ENCODE measurements at regions not wholly inside any gene's neighbourhood (a gene's known extent, or its start where the extent isn't known, plus 50 kb on each side); places are given as distances from the start of the nearest gene placed in this dataset.

- WGBS (ENCODE audit: insufficient coverage) = 42% methylated on average over 3 of the region's 4 CpGs
- no peak for DNase-seq
- TF ChIP-seq CTCF (IDR thresholded peaks at IDR 0.05) = no peak
- Mint-ChIP-seq H3K27me3 (ENCODE audit: low read depth in 2 of 2) (no peaks in the 10 kb centered on the region), H3K36me3 (no peaks in the 10 kb centered on the region), H3K4me3 (no peak overlapping the region), H3K27ac (no peak overlapping the region), H3K4me1 (no peaks in the 10 kb centered on the region), H3K9me3 (peaks cover 0 to 7% of the 10 kb centered on the region in 2 donors)
- no peaks in the 10 kb centered on the region for H3K36me3 ChIP-seq (ENCODE audit: control insufficient read depth, insufficient read depth, low read length)
- ATAC-seq = no peak
- H3K9me3 ChIP-seq (ENCODE audit: control insufficient read depth, insufficient read depth, low read length) = peaks cover 4% of the 10 kb centered on the region
- H3K4me1 ChIP-seq (ENCODE audit: control insufficient read depth, insufficient read depth, low read length) = no peaks in the 10 kb centered on the region
- H3K27ac ChIP-seq (ENCODE audit: low read length) = no peak overlapping the region
- intact Hi-C loops (cut with micrococcal nuclease) = no loop called here
- H3K27me3 ChIP-seq (ENCODE audit: control insufficient read depth, insufficient read depth, low read length) = no peaks in the 10 kb centered on the region
- H3K4me3 ChIP-seq (ENCODE audit: low read length) = no peak overlapping the region
Measured at GRCh38 chr7:41010967-41011366, 691.9 kb downstream of the INHBA start.

GRCh38 chr7:41010418-41010817 is 692.5 kb downstream of the INHBA start:
- no peak overlapping the region for H3K27ac Mint-ChIP-seq

GRCh38 chr7:41007811-41008210 is 695.1 kb downstream of the INHBA start:
- 94% methylated on average over 2 of the region's 3 CpGs for WGBS (ENCODE audit: insufficient coverage)
- H3K27ac ChIP-seq (ENCODE audit: low read length) = no peak overlapping the region
- no peaks in the 10 kb centered on the region for H3K36me3 Mint-ChIP-seq
- H3K4me3 Mint-ChIP-seq = no peak overlapping the region
- no peak overlapping the region for H3K27ac Mint-ChIP-seq
- intact Hi-C loops (cut with micrococcal nuclease) = no loop called here
- no peaks in the 10 kb centered on the region for H3K27me3 ChIP-seq (ENCODE audit: control insufficient read depth, insufficient read depth, low read length)
- H3K27me3 Mint-ChIP-seq (ENCODE audit: low read depth in 2 of 2) = no peaks in the 10 kb centered on the region
- no peaks in the 10 kb centered on the region for H3K36me3 ChIP-seq (ENCODE audit: control insufficient read depth, insufficient read depth, low read length)
- TF ChIP-seq CTCF (IDR thresholded peaks at IDR 0.05) = no peak
- no peaks in the 10 kb centered on the region for H3K4me1 Mint-ChIP-seq
- H3K9me3 ChIP-seq (ENCODE audit: control insufficient read depth, insufficient read depth, low read length) = peaks cover 4% of the 10 kb centered on the region
- DNase-seq = no peak
- peaks cover 0 to 4% of the 10 kb centered on the region in 2 donors for H3K9me3 Mint-ChIP-seq
- no peak overlapping the region for H3K4me3 ChIP-seq (ENCODE audit: low read length)
- H3K4me1 ChIP-seq (ENCODE audit: control insufficient read depth, insufficient read depth, low read length) = no peaks in the 10 kb centered on the region
- ATAC-seq = no peak

More at GRCh38 chr7:41010418-41010817, 692.5 kb downstream of the INHBA start:
- H3K4me3 Mint-ChIP-seq = no peak overlapping the region
- no peak overlapping the region for H3K27ac ChIP-seq (ENCODE audit: low read length)
- H3K27me3 ChIP-seq (ENCODE audit: control insufficient read depth, insufficient read depth, low read length) = no peaks in the 10 kb centered on the region
- H3K4me1 ChIP-seq (ENCODE audit: control insufficient read depth, insufficient read depth, low read length) = no peaks in the 10 kb centered on the region
- H3K36me3 Mint-ChIP-seq = no peaks in the 10 kb centered on the region
- H3K9me3 ChIP-seq (ENCODE audit: control insufficient read depth, insufficient read depth, low read length) = peaks cover 4% of the 10 kb centered on the region
- intact Hi-C loops (cut with micrococcal nuclease) = no loop called here
- peak in 1 of 3 donors; percentile 58 for ATAC-seq
- H3K9me3 Mint-ChIP-seq = peaks cover 0 to 7% of the 10 kb centered on the region in 2 donors
- no peak for TF ChIP-seq CTCF (IDR thresholded peaks at IDR 0.05)
- H3K36me3 ChIP-seq (ENCODE audit: control insufficient read depth, insufficient read depth, low read length) = no peaks in the 10 kb centered on the region
- DNase-seq = no peak
- no peaks in the 10 kb centered on the region for H3K27me3 Mint-ChIP-seq (ENCODE audit: low read depth in 2 of 2)
- 87% methylated on average over 2 of the region's 3 CpGs for WGBS (ENCODE audit: insufficient coverage)
- no peaks in the 10 kb centered on the region for H3K4me1 Mint-ChIP-seq
- H3K4me3 ChIP-seq (ENCODE audit: low read length) = no peak overlapping the region

GRCh38 chr7:41007351-41007751 is 695.5 kb downstream of the INHBA start:
- Histone ChIP-seq H3K27ac (ENCODE audit: low read length) (no peak overlapping the region), H3K9me3 (ENCODE audit: control insufficient read depth, insufficient read depth, low read length) (peaks cover 4% of the 10 kb centered on the region)
- H3K27me3 Mint-ChIP-seq (ENCODE audit: low read depth in 2 of 2) = no peaks in the 10 kb centered on the region

More at GRCh38 chr7:41007351-41007751, 695.5 kb downstream of the INHBA start:
- ATAC-seq = no peak
- no peak for DNase-seq
- Mint-ChIP-seq H3K4me3 (no peak overlapping the region), H3K27ac (no peak overlapping the region), H3K4me1 (no peaks in the 10 kb centered on the region), H3K36me3 (no peaks in the 10 kb centered on the region), H3K9me3 (peaks cover 0 to 4% of the 10 kb centered on the region in 2 donors)
- H3K4me3 ChIP-seq (ENCODE audit: low read length) = no peak overlapping the region
- H3K36me3 ChIP-seq (ENCODE audit: control insufficient read depth, insufficient read depth, low read length) = no peaks in the 10 kb centered on the region
- no peak for TF ChIP-seq CTCF (IDR thresholded peaks at IDR 0.05)
- no peaks in the 10 kb centered on the region for H3K27me3 ChIP-seq (ENCODE audit: control insufficient read depth, insufficient read depth, low read length)
- WGBS (ENCODE audit: insufficient coverage) = 54% methylated on average over 4 of the region's 4 CpGs
- intact Hi-C loops (cut with micrococcal nuclease) = no loop called here
- H3K4me1 ChIP-seq (ENCODE audit: control insufficient read depth, insufficient read depth, low read length) = no peaks in the 10 kb centered on the region

Measured in natural killer cell (primary cell).